Mucosa of descending colon (tissue), 3 donors: ENCODE measurements at regions not wholly inside any gene's neighbourhood (a gene's known extent, or its start where the extent isn't known, plus 50 kb on each side); places are given as distances from the start of the nearest gene placed in this dataset.

ENCODE experiments used
- ATAC-seq: fragments of 200-7000 bp; cut with Tn5 transposase; one replicate; pipeline ENCODE4 v1.9.1; 2020; ENCODE audit warnings: mild to moderate bottlenecking, moderate library complexity
- DNase-seq, 3 donors: peaks; one replicate each; pipeline ENCODE4 v3.0.0-alpha.2; 2020
- H3K36me3 ChIP-seq: fragments of 200-600 bp; one replicate; pipeline ENCODE4 v1.8.0; 2021; ENCODE audit warnings: low read depth, mild to moderate bottlenecking
- H3K4me1 ChIP-seq: fragments of 200-600 bp; one replicate; pipeline ENCODE4 v1.8.0; 2021; ENCODE audit warnings: low read depth, mild to moderate bottlenecking
- H3K4me3 ChIP-seq: fragments of 200-600 bp; one replicate; pipeline ENCODE4 v1.8.0; 2021; ENCODE audit warnings: mild to moderate bottlenecking
- H3K9me3 ChIP-seq: fragments of 200-600 bp; one replicate; pipeline ENCODE4 v1.8.0; 2021; ENCODE audit warnings: mild to moderate bottlenecking
- intact Hi-C, 2 donors: fragments of 100-400 bp; cut with DNase I in 1 of 2; cut with micrococcal nuclease in 1 of 2; formaldehyde crosslinking; loops; one replicate each; pipeline versions ENCODE4 v1.11.0 to v1.11.1; 2022; cut with DNase I, micrococcal nuclease
- TF ChIP-seq, protein P1 (sequence below): fragments of 200-600 bp; IDR thresholded peaks from one replicate; pipeline ENCODE4 v1.8.0; 2022; ENCODE audit warnings: antibody characterized with exemption, mild to moderate bottlenecking
- donor health status: DM: no; HTN: no; CAD: no; lungs with moderate emphysema.
- donor health status: DM: no; HTN: no; CAD: no.
- donor health status: DM: no; HTN: yes; CAD: no.

DNA sequence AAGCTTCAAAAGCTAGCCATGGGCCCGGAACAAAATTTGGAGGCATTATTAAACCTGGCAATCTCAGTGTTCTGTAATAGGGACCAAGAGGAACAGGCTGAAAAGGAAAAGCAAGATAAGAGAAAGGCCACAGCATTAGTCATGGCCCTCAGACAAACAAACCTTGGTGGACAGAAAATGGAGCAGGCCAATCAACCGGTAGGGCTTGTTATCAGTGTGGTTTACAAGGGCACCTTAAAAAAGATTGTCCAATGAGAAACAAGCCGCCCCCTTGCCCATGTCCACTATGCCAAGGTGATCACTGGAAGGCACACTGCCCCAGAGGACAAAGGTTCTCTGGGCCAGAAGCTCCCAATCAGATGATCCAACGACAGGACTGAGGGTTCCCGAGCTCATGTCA is 653.9 kb upstream of the TMEM132C start:
- TF ChIP-seq, protein P1, sequence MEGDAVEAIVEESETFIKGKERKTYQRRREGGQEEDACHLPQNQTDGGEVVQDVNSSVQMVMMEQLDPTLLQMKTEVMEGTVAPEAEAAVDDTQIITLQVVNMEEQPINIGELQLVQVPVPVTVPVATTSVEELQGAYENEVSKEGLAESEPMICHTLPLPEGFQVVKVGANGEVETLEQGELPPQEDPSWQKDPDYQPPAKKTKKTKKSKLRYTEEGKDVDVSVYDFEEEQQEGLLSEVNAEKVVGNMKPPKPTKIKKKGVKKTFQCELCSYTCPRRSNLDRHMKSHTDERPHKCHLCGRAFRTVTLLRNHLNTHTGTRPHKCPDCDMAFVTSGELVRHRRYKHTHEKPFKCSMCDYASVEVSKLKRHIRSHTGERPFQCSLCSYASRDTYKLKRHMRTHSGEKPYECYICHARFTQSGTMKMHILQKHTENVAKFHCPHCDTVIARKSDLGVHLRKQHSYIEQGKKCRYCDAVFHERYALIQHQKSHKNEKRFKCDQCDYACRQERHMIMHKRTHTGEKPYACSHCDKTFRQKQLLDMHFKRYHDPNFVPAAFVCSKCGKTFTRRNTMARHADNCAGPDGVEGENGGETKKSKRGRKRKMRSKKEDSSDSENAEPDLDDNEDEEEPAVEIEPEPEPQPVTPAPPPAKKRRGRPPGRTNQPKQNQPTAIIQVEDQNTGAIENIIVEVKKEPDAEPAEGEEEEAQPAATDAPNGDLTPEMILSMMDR = no peak
- Histone ChIP-seq H3K4me1 (no peaks in the 10 kb centered on the region), H3K36me3 (no peaks in the 10 kb centered on the region), H3K4me3 (no peak overlapping the region), H3K9me3 (no peaks in the 10 kb centered on the region)
- intact Hi-C loops = no loop called here
- DNase-seq (no peak), ATAC-seq (no peak)

DNA sequence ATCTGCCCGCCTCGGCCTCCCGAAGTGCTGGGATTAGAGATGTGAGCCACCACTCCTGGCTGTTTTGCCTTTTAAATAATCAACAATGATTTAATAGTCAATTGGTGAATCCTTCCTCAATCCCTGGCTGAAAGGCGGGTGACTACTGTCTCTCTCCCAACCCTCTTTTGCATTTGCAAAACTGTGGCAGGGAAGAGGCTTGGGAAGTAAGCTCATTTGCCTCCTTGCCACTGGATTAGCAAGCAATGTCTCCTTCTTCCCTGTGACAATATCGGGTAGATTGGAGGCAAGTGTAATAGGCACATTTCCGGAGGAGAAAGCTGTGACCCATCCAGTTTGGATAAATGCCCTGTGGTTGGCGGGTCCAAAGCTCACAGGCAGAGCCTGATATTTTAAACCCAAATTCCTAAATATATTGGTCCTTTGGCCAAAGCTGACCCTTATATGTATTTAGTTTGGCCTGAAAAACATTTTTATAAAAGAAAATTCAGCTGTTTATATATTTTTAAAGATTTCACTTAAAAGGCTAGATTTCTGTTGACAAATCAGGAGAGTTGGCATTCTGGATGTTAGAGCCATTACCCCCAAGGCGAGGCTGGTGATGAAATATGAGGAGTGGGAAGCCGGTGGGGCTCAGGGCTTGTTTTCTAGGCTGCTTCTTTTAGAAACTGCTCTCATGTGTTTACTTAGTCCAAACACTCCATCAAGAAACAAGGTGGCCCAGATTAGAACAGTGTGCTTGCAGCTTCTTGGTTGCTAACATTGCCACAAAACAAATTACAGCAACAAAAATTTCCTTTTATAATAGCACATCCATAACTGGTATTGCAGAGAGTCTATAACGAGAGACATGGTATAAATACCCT is 646.9 kb upstream of the TMEM132C start:
- no peaks in the 10 kb centered on the region for H3K36me3 ChIP-seq
- intact Hi-C loops = no loop called here
- DNase-seq (no peak), ATAC-seq (no peak)
- no peaks in the 10 kb centered on the region for H3K4me1 ChIP-seq
- no peaks in the 10 kb centered on the region for H3K9me3 ChIP-seq
- no peak overlapping the region for H3K4me3 ChIP-seq
- TF ChIP-seq, protein P1 = no peak

DNA sequence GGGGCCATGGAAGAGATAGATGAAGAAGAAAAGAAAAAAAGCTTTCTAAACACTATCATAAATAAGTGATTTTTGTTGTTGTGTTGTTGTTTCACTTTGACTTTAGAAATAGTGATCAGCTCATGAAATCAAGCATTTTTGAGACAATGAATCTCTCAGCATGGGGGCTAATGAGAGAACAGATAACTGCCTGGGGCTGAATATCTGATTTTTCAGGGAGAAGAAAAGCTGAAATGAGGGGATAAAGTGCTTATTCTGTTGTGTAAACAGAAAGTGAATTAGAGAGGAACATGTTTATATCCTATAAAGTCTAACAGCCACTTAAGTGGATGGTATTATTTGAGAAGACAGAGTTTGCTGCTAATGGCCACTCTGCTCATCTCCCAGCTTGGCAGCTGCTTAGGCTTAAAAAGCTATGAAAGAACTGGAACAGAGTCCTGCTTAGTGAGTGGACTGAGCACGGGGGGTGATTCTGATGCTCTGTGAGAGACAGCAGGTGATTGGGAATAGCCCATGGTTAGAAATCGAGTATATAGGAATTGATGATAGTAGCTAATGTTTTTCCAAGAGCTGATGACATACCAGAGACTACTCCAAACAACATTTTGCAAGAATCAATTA is 646.1 kb upstream of the TMEM132C start:
- ATAC-seq = no peak
- Histone ChIP-seq H3K4me1 (no peaks in the 10 kb centered on the region), H3K9me3 (no peaks in the 10 kb centered on the region), H3K36me3 (no peaks in the 10 kb centered on the region), H3K4me3 (no peak overlapping the region)
- intact Hi-C loops = no loop called here
- peak in 1 of 3 donors; percentile 8 for DNase-seq
- TF ChIP-seq, protein P1 = no peak

DNA sequence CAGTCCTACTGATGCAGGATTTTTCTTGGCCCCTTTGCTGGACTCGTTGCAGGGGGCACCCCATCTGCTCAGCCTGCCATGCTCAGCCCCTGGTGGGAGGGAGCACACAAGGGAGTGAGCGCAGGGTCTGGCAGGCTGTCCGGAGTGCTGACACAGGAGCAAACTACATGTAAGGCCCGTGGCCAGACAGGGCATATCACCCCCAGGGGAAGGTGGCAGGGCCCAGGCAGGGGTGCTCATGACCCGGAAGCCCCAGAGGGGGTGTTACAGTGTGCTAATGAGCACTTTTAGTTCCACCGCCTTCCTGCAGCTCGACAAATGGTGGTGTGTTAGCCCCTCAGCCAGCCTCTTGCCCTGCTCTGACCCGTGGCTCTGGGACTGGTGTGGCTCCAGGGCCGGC is 645.6 kb upstream of the TMEM132C start:
- TF ChIP-seq, protein P1 = no peak
- DNase-seq (no peak), ATAC-seq (no peak)
- Histone ChIP-seq H3K36me3 (no peaks in the 10 kb centered on the region), H3K4me1 (no peaks in the 10 kb centered on the region), H3K4me3 (no peak overlapping the region), H3K9me3 (no peaks in the 10 kb centered on the region)
- intact Hi-C loops = no loop called here

DNA sequence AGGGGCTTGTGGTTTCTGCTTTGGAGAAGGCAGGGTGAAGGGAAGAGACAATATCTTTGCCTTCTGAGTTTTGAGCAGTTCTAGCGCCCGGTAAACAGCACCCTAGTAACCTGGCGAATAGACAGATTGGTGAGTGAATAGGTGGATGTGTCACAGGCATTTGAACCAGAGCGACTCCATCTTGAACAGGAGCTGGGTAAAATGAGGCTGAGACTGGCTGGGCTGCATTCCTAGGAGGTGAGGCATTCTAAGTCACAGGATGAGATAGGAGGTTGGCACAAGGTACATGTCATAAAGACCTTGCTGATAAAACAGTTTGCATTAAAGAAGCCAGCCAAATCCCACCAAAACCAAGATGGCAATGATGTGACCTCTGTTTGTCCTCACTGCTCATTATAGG is 643.6 kb upstream of the TMEM132C start:
- intact Hi-C loops = no loop called here
- ATAC-seq (no peak), DNase-seq (no peak)
- TF ChIP-seq, protein P1 = no peak
- H3K4me1 ChIP-seq = no peaks in the 10 kb centered on the region
- no peaks in the 10 kb centered on the region for H3K9me3 ChIP-seq
- H3K36me3 ChIP-seq = no peaks in the 10 kb centered on the region
- no peak overlapping the region for H3K4me3 ChIP-seq
